ENCODE measurements at regions not wholly inside any gene's neighbourhood (a gene's known extent, or its start where the extent isn't known, plus 50 kb on each side); places are given as distances from the start of the nearest gene placed in this dataset.
A peak's percentile ranks its signal among the peaks of the same experiment; 100 is the strongest.

DNA sequence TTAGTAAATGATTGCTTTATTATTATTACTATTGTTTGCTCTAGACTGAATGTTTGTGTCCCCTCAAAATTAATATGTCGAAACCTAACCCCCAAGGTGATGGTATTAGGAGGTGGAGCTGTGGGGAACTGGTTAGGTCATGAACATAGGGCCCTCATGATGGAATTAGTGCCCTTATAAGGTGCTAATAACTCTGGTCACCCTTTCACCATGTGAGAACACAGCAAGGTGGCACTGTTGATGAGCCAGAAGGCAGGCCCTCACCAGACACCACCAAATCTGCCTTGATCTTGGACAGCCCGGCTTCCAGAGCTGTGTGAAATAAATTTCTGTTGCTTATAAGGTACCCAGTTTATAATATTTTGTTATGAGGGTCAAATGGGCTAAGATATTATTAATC is 95.8 kb downstream of the BDNF start:
- H3K4me1 ChIP-seq (replicated peaks; ENCODE audit: insufficient read depth) = peaks cover 18% of the 10 kb centered on the region; the same call in 1 of the 2 replicates
- H3K27me3 ChIP-seq (ENCODE audit: insufficient read depth, low read depth) = no peaks in the 10 kb centered on the region
- H3K9me3 ChIP-seq (ENCODE audit: insufficient read depth, low read depth) = no peaks in the 10 kb centered on the region
- ChIA-PET CTCF (no interaction called here), POLR2A (ENCODE audit: unreplicated experiment) (no interaction called here)
- TF ChIP-seq, protein P1, sequence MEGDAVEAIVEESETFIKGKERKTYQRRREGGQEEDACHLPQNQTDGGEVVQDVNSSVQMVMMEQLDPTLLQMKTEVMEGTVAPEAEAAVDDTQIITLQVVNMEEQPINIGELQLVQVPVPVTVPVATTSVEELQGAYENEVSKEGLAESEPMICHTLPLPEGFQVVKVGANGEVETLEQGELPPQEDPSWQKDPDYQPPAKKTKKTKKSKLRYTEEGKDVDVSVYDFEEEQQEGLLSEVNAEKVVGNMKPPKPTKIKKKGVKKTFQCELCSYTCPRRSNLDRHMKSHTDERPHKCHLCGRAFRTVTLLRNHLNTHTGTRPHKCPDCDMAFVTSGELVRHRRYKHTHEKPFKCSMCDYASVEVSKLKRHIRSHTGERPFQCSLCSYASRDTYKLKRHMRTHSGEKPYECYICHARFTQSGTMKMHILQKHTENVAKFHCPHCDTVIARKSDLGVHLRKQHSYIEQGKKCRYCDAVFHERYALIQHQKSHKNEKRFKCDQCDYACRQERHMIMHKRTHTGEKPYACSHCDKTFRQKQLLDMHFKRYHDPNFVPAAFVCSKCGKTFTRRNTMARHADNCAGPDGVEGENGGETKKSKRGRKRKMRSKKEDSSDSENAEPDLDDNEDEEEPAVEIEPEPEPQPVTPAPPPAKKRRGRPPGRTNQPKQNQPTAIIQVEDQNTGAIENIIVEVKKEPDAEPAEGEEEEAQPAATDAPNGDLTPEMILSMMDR (conservative IDR thresholded peaks at IDR 0.05) = no peak
- no peak for TF ChIP-seq EZH2 (IDR thresholded peaks at IDR 0.05; ENCODE audit: low read depth)
- H4K20me1 ChIP-seq (ENCODE audit: insufficient read depth) = no peaks in the 10 kb centered on the region
- no peak overlapping the region for H3K4me3 ChIP-seq
- H3K9me2 ChIP-seq (ENCODE audit: insufficient read depth) = no peaks in the 10 kb centered on the region
- intact Hi-C loops (cut with micrococcal nuclease; ENCODE audit: unreplicated experiment) = no loop called here
- H3K27ac ChIP-seq = no peak overlapping the region
- H2AFZ ChIP-seq = no peak overlapping the region
- no peak overlapping the region for H3K4me2 ChIP-seq
- no peaks in the 10 kb centered on the region for H3K79me2 ChIP-seq (ENCODE audit: low read depth)
- no peaks in the 10 kb centered on the region for H3F3A ChIP-seq (ENCODE audit: insufficient read depth, low read depth)
- H3K36me3 ChIP-seq (ENCODE audit: low read depth) = no peaks in the 10 kb centered on the region
- DNase-seq = no peak
- no TSS peak for BruUV-seq (replicated peaks)

DNA sequence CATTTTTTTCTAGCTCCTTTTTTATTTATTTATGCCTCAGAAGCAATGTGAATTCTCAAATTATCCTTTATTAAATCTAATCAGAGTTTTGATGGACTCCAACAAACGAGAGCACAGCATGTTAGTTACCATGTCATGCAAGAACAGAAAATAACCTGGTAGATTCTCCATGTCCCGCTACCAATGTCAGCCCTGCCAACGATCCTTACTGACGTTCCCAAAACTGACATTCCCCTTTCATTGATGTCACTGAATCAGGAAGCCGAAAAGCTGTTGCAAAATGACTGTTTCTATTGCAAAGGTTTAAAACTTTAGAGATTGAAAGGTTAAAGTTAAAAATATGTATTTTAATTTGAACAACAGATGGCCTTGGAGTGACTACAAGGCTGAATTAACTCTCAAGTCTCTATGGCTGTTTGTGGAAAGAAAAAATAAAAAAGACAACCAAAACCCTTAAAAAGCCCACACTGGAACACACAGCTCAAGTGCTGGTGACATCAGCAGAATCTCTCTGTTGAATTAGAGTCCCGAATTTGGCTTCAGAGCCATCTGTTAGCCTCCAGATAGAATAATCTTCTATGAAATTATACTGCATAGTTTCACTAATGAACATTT is 96.8 kb downstream of the BDNF start:
- ChIA-PET CTCF (no interaction called here), POLR2A (ENCODE audit: unreplicated experiment) (interaction anchor here (0.7 kb wide), 1 partner anchor 628 kb away, joined by 3 read pairs; no protein-coding TSS in a partner anchor)
- no peak for DNase-seq
- H4K20me1 ChIP-seq (ENCODE audit: insufficient read depth) = no peaks in the 10 kb centered on the region
- intact Hi-C loops (cut with micrococcal nuclease; ENCODE audit: unreplicated experiment) = no loop called here
- no peaks in the 10 kb centered on the region for H3K9me3 ChIP-seq (ENCODE audit: insufficient read depth, low read depth)
- H3K79me2 ChIP-seq (ENCODE audit: low read depth) = no peaks in the 10 kb centered on the region
- H3K36me3 ChIP-seq (ENCODE audit: low read depth) = no peaks in the 10 kb centered on the region
- peaks cover 18% of the 10 kb centered on the region; the same call in 1 of the 2 replicates for H3K4me1 ChIP-seq (replicated peaks; ENCODE audit: insufficient read depth)
- TF ChIP-seq EZH2 (IDR thresholded peaks at IDR 0.05; ENCODE audit: low read depth) = no peak
- H3K27me3 ChIP-seq (ENCODE audit: insufficient read depth, low read depth) = no peaks in the 10 kb centered on the region
- H3K9me2 ChIP-seq (ENCODE audit: insufficient read depth) = no peaks in the 10 kb centered on the region; the same call in 1 of the 2 replicates
- H2AFZ ChIP-seq = no peak overlapping the region
- no TSS peak for BruUV-seq (replicated peaks)
- no peak overlapping the region for H3K4me2 ChIP-seq
- no peak overlapping the region for H3K27ac ChIP-seq
- H3F3A ChIP-seq (ENCODE audit: insufficient read depth, low read depth) = no peaks in the 10 kb centered on the region
- no peak overlapping the region for H3K4me3 ChIP-seq

DNA sequence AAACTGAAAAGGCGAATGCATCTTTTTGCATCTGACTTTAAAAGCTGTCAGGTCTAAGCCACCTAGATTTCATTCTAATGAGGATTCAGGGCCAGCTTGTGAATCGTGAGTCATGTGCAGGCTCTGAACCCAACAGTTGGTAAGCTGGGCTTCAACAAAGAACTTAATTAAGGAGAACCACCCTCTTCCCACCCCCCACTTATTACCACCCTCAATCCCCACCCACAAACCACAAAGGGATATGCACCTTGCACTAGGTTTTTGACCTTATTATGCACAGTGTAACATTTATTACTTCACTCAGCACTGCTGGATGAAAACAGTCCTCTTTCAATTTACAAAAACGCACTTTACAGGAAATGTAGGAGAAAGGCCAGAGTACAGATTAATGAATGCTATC is 94.1 kb upstream of the LIN7C start:
- no peaks in the 10 kb centered on the region for H3K27me3 ChIP-seq (ENCODE audit: insufficient read depth, low read depth)
- no peaks in the 10 kb centered on the region for H3K9me3 ChIP-seq (ENCODE audit: insufficient read depth, low read depth)
- DNase-seq = peak in 1 of 2 experiments; percentile 49
- H3K4me2 ChIP-seq = peak overlapping the region; percentile 34
- TF ChIP-seq, protein P1 (conservative IDR thresholded peaks at IDR 0.05) = no peak
- TF ChIP-seq EZH2 (IDR thresholded peaks at IDR 0.05; ENCODE audit: low read depth) = no peak
- H3F3A ChIP-seq (ENCODE audit: insufficient read depth, low read depth) = no peaks in the 10 kb centered on the region
- peak overlapping the region; percentile 58 for H3K27ac ChIP-seq
- no peaks in the 10 kb centered on the region for H3K36me3 ChIP-seq (ENCODE audit: low read depth)
- POLR2A ChIA-PET (ENCODE audit: unreplicated experiment) = no interaction called here
- H2AFZ ChIP-seq = 0 out of 2 replicates have a peak overlapping the region, but pooled peaks have one; percentile 39
- no peaks in the 10 kb centered on the region; the same call in 1 of the 2 replicates for H3K9me2 ChIP-seq (ENCODE audit: insufficient read depth)
- H3K4me3 ChIP-seq = no peak overlapping the region
- no TSS peak for BruUV-seq (replicated peaks)
- intact Hi-C loops (cut with micrococcal nuclease; ENCODE audit: unreplicated experiment) = no loop called here
- H3K4me1 ChIP-seq (replicated peaks; ENCODE audit: insufficient read depth) = peaks cover 18% of the 10 kb centered on the region; the same call in 1 of the 2 replicates
- H3K79me2 ChIP-seq (ENCODE audit: low read depth) = no peaks in the 10 kb centered on the region
- CTCF ChIA-PET = no interaction called here
- no peaks in the 10 kb centered on the region for H4K20me1 ChIP-seq (ENCODE audit: insufficient read depth)

DNA sequence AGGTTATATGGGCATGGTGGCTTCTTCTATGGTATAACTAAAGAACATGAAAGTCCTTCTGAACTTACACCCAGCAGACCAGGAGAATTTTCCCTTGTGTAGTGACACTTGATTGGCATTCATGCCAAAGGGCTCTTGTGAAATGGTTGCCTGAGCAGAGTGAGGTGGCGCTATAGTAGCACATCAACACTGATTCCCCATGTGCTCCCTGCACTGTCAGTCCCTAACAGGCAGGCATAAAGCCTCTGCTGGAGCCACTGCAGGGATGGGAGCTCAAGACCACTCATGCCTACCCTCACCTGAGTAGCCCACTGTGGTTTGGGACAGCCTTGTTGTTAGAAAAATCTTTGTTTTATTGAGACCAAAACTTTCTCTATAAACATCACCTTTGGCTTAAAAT is 92.6 kb upstream of the LIN7C start:
- no peaks in the 10 kb centered on the region for H3K36me3 ChIP-seq (ENCODE audit: low read depth)
- H3K79me2 ChIP-seq (ENCODE audit: low read depth) = no peaks in the 10 kb centered on the region
- CTCF ChIA-PET = no interaction called here
- intact Hi-C loops (cut with micrococcal nuclease; ENCODE audit: unreplicated experiment) = no loop called here
- H3K4me3 ChIP-seq = no peak overlapping the region
- no peaks in the 10 kb centered on the region; the same call in 1 of the 2 replicates for H3K9me2 ChIP-seq (ENCODE audit: insufficient read depth)
- no peak for DNase-seq
- no peaks in the 10 kb centered on the region for H3F3A ChIP-seq (ENCODE audit: insufficient read depth, low read depth)
- H2AFZ ChIP-seq = no peak overlapping the region
- BruUV-seq (replicated peaks) = no TSS peak
- POLR2A ChIA-PET (ENCODE audit: unreplicated experiment) = no interaction called here
- peaks cover 18% of the 10 kb centered on the region; the same call in 1 of the 2 replicates for H3K4me1 ChIP-seq (replicated peaks; ENCODE audit: insufficient read depth)
- no peak overlapping the region for H3K27ac ChIP-seq
- H3K27me3 ChIP-seq (ENCODE audit: insufficient read depth, low read depth) = no peaks in the 10 kb centered on the region
- no peaks in the 10 kb centered on the region for H3K9me3 ChIP-seq (ENCODE audit: insufficient read depth, low read depth)
- H4K20me1 ChIP-seq (ENCODE audit: insufficient read depth) = no peaks in the 10 kb centered on the region
- H3K4me2 ChIP-seq = no peak overlapping the region
- TF ChIP-seq, protein P1 (conservative IDR thresholded peaks at IDR 0.05) = no peak
- TF ChIP-seq EZH2 (IDR thresholded peaks at IDR 0.05; ENCODE audit: low read depth) = no peak
